GM19468 (cell line): ENCODE measurements at regions not wholly inside any gene's neighbourhood (a gene's known extent, or its start where the extent isn't known, plus 50 kb on each side); places are given as distances from the start of the nearest gene placed in this dataset.
"Not testable (repeated sequence)": the region's sequence is repeated elsewhere in the genome, so short reads cannot be mapped to it uniquely, and the experiment has no call there.

Experiments
- ATAC-seq: cut with Tn5 transposase; IDR thresholded peaks from one replicate; pipeline ENCODE4 v1.9.1; 2021; ENCODE audit warnings: mild to moderate bottlenecking, moderate library complexity, moderate number of reproducible peaks; ENCODE audit not compliant: unreplicated experiment; ENCODE audit errors: extremely low read depth

GRCh38 chr1:182263706-182264105 is 127.9 kb downstream of the GLUL start:
- ATAC-seq, result no peak

- no peak for ATAC-seq
These were observed 129.2 kb downstream of the GLUL start for GRCh38 chr1:182262425-182262824.

- peak; percentile 24 for ATAC-seq
These were observed 129.9 kb downstream of the GLUL start for GRCh38 chr1:182261655-182262054.

- ATAC-seq, result no peak
These were observed 131.1 kb downstream of the GLUL start for GRCh38 chr1:182260516-182260915.

GRCh38 chr1:182259968-182260367 is 131.6 kb downstream of the GLUL start:
- no peak for ATAC-seq

GRCh38 chr1:182259229-182259872 is 132.2 kb downstream of the GLUL start:
- peak; percentile 57 for ATAC-seq

- no peak for ATAC-seq
These were observed 134.1 kb downstream of the GLUL start for GRCh38 chr1:182257369-182258063.

GRCh38 chr1:182256931-182257330 is 134.7 kb downstream of the GLUL start:
- no peak for ATAC-seq

GRCh38 chr1:182255494-182255893 is 136.1 kb downstream of the GLUL start:
- ATAC-seq, result no peak

GRCh38 chr1:182253319-182253860 is 138.2 kb downstream of the GLUL start:
- ATAC-seq, result no peak

- no peak for ATAC-seq
These were observed 140.0 kb downstream of the GLUL start for GRCh38 chr1:182251561-182251960.

GRCh38 chr1:182249201-182249676 is 142.4 kb downstream of the GLUL start:
- ATAC-seq, result peak; percentile 50

- ATAC-seq, result peak; percentile 5
These were observed 142.9 kb downstream of the GLUL start for GRCh38 chr1:182248721-182249120.

GRCh38 chr1:182247813-182248212 is 143.8 kb downstream of the GLUL start:
- not testable (repeated sequence) for ATAC-seq

GRCh38 chr1:182246783-182247182 is 144.8 kb downstream of the GLUL start:
- ATAC-seq, result no peak

- ATAC-seq, result no peak
These were observed 146.6 kb downstream of the GLUL start for GRCh38 chr1:182245040-182245439.

GRCh38 chr1:182244451-182244850 is 147.1 kb downstream of the GLUL start:
- ATAC-seq, result no peak

- no peak for ATAC-seq
These were observed 148.9 kb downstream of the GLUL start for GRCh38 chr1:182242641-182243040.

- ATAC-seq, result no peak
These were observed 151.5 kb downstream of the GLUL start for GRCh38 chr1:182240085-182240484.

GRCh38 chr1:182238421-182238820 is 153.2 kb downstream of the GLUL start:
- ATAC-seq, result no peak

- ATAC-seq, result no peak
These were observed 154.3 kb downstream of the GLUL start for GRCh38 chr1:182237329-182237728.
